ENCODE measurements at regions not wholly inside any gene's neighbourhood (a gene's known extent, or its start where the extent isn't known, plus 50 kb on each side); places are given as distances from the start of the nearest gene placed in this dataset.

- no peak for TF ChIP-seq CTCF (IDR thresholded peaks at IDR 0.05)
- no peak for TF ChIP-seq POLR2A (IDR thresholded peaks at IDR 0.05)
These were observed 101.3 kb upstream of the ANO1 start for GRCh38 chr11:69976794-69977193.
